SK-N-SH treated with all-trans-retinoic acid at 6 μM for 48 hours (cell line): ENCODE measurements at regions not wholly inside any gene's neighbourhood (a gene's known extent, or its start where the extent isn't known, plus 50 kb on each side); places are given as distances from the start of the nearest gene placed in this dataset.

Experiments
- ATAC-seq: fragments of 200-7000 bp; cut with Tn5 transposase; 3 replicates; pipeline ENCODE4 v1.9.1; 2020; ENCODE audit warnings: mild to moderate bottlenecking, moderate library complexity
- ARNTL ChIP-seq: fragments of 450-650 bp; formaldehyde crosslinking; IDR thresholded peaks from 2 replicates; pipeline ENCODE4 v1.5.0; 2020; ENCODE audit warnings: low read depth, mild to moderate bottlenecking, moderate library complexity, borderline replicate concordance
- BACH2 ChIP-seq: fragments of 250-450 bp; sonication (Bioruptor Pico); IDR thresholded peaks from 2 replicates; pipeline ENCODE4 v1.9.0; 2021; ENCODE audit warnings: mild to moderate bottlenecking, borderline replicate concordance
- CSDC2 ChIP-seq: fragments of 250-450 bp; sonication (Bioruptor Pico); IDR thresholded peaks from 2 replicates; pipeline ENCODE4 v1.5.0; 2020; ENCODE audit warnings: mild to moderate bottlenecking, moderate library complexity
- ESRRG ChIP-seq: fragments of 250-450 bp; sonication (Bioruptor Pico); IDR thresholded peaks from 2 replicates; pipeline ENCODE4 v1.6.1; 2021; ENCODE audit warnings: mild to moderate bottlenecking
- GLIS3 ChIP-seq: fragments of 250-450 bp; sonication (Bioruptor Pico); IDR thresholded peaks from 2 replicates; pipeline ENCODE4 v1.5.0; 2020; ENCODE audit warnings: mild to moderate bottlenecking, moderate library complexity
- ISL1 ChIP-seq: fragments of 250-450 bp; sonication (Bioruptor Pico); IDR thresholded peaks from 2 replicates; pipeline ENCODE4 v2.1.2; 2022; ENCODE audit warnings: mild to moderate bottlenecking, moderate library complexity
- OSR1 ChIP-seq: fragments of 250-450 bp; sonication (Bioruptor Pico); IDR thresholded peaks from 2 replicates; pipeline ENCODE4 v1.8.0; 2022; ENCODE audit warnings: moderate library complexity, mild to moderate bottlenecking, inconsistent platforms
- SNAI2 ChIP-seq: fragments of 250-450 bp; sonication (Bioruptor Pico); IDR thresholded peaks from 2 replicates; pipeline ENCODE4 v1.5.0; 2020; ENCODE audit warnings: mild to moderate bottlenecking, moderate library complexity
- TCF4 ChIP-seq: fragments of 250-450 bp; sonication (Bioruptor Pico); IDR thresholded peaks from 2 replicates; pipeline ENCODE4 v1.8.0; 2021; ENCODE audit warnings: mild to moderate bottlenecking, moderate library complexity, borderline replicate concordance
- ZC3H10 ChIP-seq: fragments of 250-450 bp; sonication (Bioruptor Pico); IDR thresholded peaks from 2 replicates; pipeline ENCODE4 v1.5.1; 2021; ENCODE audit warnings: mild to moderate bottlenecking, moderate library complexity
- ZFP3 ChIP-seq: fragments of 250-450 bp; sonication (Bioruptor Pico); IDR thresholded peaks from 2 replicates; pipeline ENCODE4 v1.5.0; 2020; ENCODE audit warnings: mild to moderate bottlenecking, moderate library complexity
- ZFP30 ChIP-seq: fragments of 450-650 bp; formaldehyde crosslinking; IDR thresholded peaks from 2 replicates; pipeline ENCODE4 v1.5.0; 2022; ENCODE audit warnings: mild to moderate bottlenecking, moderate library complexity
- ZNF565 ChIP-seq: fragments of 450-650 bp; formaldehyde crosslinking; conservative IDR thresholded peaks from 2 replicates; pipeline ENCODE4 v1.5.0; 2020; ENCODE audit warnings: low read depth, mild to moderate bottlenecking, moderate library complexity
- ZNF70 ChIP-seq: fragments of 450-650 bp; formaldehyde crosslinking; IDR thresholded peaks from 2 replicates; pipeline ENCODE4 v1.5.0; 2020; ENCODE audit warnings: mild to moderate bottlenecking, moderate library complexity
- ZNF8 ChIP-seq: fragments of 450-650 bp; formaldehyde crosslinking; IDR thresholded peaks from 2 replicates; pipeline ENCODE4 v1.5.0; 2020; ENCODE audit warnings: mild to moderate bottlenecking, moderate library complexity
- TF ChIP-seq, protein P1 (sequence below): fragments of 250-450 bp; sonication (Bioruptor Pico); IDR thresholded peaks from 2 replicates; pipeline ENCODE4 v1.8.0; 2021; ENCODE audit warnings: low read depth, mild to moderate bottlenecking, moderate library complexity, borderline replicate concordance
- TF ChIP-seq, protein P2 (sequence below): fragments of 250-450 bp; sonication (Bioruptor Pico); IDR thresholded peaks from 2 replicates; pipeline ENCODE4 v1.5.0; 2020; ENCODE audit warnings: mild to moderate bottlenecking, moderate library complexity
- TF ChIP-seq, protein P3 (sequence below): fragments of 250-450 bp; sonication (Bioruptor Pico); IDR thresholded peaks from 2 replicates; pipeline ENCODE4 v1.5.1; 2020; ENCODE audit warnings: low read depth, mild to moderate bottlenecking, moderate library complexity
- TF ChIP-seq, protein P4 (sequence below): fragments of 250-450 bp; sonication (Bioruptor Pico); IDR thresholded peaks from 2 replicates; pipeline ENCODE4 v1.5.1; 2021; ENCODE audit warnings: mild to moderate bottlenecking, moderate library complexity
- TF ChIP-seq, protein P5 (sequence below): fragments of 250-450 bp; sonication (Bioruptor Pico); IDR thresholded peaks from 2 replicates; pipeline ENCODE4 v1.8.0; 2020; ENCODE audit warnings: mild to moderate bottlenecking, moderate library complexity, borderline replicate concordance

DNA sequence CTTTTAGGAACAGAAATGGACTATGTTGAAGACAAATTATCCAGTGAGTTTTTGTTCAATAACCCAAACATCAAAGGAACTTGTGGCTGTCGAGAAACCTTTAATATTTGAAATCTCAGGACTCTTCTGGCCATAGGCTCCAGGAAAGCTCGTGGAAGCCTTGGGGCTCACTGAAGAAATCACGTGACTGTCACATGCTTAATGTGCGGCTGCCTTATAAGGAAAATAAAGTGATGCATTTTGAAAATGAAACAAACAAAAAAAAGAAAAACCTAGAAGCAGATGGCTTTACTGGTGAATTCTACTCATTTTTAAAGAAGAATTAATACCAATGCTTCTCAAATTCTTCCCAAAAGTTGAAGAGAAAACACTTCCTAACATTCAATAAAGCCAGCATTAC, 228.4 kb upstream of the RAB4A start:
- no peak for ATAC-seq
- TF ChIP-seq, protein P1, sequence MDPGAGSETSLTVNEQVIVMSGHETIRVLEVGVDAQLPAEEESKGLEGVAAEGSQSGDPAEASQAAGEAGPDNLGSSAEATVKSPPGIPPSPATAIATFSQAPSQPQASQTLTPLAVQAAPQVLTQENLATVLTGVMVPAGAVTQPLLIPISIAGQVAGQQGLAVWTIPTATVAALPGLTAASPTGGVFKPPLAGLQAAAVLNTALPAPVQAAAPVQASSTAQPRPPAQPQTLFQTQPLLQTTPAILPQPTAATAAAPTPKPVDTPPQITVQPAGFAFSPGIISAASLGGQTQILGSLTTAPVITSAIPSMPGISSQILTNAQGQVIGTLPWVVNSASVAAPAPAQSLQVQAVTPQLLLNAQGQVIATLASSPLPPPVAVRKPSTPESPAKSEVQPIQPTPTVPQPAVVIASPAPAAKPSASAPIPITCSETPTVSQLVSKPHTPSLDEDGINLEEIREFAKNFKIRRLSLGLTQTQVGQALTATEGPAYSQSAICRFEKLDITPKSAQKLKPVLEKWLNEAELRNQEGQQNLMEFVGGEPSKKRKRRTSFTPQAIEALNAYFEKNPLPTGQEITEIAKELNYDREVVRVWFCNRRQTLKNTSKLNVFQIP = no peak
- TF ChIP-seq ZFP30 (CRISPR knock-in tag) (no peak), GLIS3 (no peak), ZC3H10 (CRISPR knock-in tag) (no peak), TCF4 (CRISPR knock-in tag) (no peak), ARNTL (CRISPR knock-in tag) (no peak), BACH2 (no peak), OSR1 (CRISPR knock-in tag) (no peak), SNAI2 (CRISPR knock-in tag) (no peak), ZNF8 (CRISPR knock-in tag) (no peak), ZFP3 (CRISPR knock-in tag) (no peak), CSDC2 (CRISPR knock-in tag) (no peak), ZNF70 (CRISPR knock-in tag) (no peak), ESRRG (CRISPR knock-in tag) (no peak), ISL1 (CRISPR knock-in tag) (no peak), ZNF565 (CRISPR knock-in tag) (no peak)
- TF ChIP-seq, protein P2, sequence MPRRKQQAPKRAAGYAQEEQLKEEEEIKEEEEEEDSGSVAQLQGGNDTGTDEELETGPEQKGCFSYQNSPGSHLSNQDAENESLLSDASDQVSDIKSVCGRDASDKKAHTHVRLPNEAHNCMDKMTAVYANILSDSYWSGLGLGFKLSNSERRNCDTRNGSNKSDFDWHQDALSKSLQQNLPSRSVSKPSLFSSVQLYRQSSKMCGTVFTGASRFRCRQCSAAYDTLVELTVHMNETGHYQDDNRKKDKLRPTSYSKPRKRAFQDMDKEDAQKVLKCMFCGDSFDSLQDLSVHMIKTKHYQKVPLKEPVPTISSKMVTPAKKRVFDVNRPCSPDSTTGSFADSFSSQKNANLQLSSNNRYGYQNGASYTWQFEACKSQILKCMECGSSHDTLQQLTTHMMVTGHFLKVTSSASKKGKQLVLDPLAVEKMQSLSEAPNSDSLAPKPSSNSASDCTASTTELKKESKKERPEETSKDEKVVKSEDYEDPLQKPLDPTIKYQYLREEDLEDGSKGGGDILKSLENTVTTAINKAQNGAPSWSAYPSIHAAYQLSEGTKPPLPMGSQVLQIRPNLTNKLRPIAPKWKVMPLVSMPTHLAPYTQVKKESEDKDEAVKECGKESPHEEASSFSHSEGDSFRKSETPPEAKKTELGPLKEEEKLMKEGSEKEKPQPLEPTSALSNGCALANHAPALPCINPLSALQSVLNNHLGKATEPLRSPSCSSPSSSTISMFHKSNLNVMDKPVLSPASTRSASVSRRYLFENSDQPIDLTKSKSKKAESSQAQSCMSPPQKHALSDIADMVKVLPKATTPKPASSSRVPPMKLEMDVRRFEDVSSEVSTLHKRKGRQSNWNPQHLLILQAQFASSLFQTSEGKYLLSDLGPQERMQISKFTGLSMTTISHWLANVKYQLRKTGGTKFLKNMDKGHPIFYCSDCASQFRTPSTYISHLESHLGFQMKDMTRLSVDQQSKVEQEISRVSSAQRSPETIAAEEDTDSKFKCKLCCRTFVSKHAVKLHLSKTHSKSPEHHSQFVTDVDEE (CRISPR knock-in tag) = no peak
- TF ChIP-seq, protein P3, sequence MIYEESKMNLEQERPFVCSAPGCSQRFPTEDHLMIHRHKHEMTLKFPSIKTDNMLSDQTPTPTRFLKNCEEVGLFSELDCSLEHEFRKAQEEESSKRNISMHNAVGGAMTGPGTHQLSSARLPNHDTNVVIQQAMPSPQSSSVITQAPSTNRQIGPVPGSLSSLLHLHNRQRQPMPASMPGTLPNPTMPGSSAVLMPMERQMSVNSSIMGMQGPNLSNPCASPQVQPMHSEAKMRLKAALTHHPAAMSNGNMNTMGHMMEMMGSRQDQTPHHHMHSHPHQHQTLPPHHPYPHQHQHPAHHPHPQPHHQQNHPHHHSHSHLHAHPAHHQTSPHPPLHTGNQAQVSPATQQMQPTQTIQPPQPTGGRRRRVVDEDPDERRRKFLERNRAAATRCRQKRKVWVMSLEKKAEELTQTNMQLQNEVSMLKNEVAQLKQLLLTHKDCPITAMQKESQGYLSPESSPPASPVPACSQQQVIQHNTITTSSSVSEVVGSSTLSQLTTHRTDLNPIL (CRISPR knock-in tag) = no peak
- TF ChIP-seq, protein P4, sequence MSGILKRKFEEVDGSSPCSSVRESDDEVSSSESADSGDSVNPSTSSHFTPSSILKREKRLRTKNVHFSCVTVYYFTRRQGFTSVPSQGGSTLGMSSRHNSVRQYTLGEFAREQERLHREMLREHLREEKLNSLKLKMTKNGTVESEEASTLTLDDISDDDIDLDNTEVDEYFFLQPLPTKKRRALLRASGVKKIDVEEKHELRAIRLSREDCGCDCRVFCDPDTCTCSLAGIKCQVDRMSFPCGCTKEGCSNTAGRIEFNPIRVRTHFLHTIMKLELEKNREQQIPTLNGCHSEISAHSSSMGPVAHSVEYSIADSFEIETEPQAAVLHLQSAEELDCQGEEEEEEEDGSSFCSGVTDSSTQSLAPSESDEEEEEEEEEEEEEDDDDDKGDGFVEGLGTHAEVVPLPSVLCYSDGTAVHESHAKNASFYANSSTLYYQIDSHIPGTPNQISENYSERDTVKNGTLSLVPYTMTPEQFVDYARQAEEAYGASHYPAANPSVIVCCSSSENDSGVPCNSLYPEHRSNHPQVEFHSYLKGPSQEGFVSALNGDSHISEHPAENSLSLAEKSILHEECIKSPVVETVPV (CRISPR knock-in tag) = no peak
- TF ChIP-seq, protein P5, sequence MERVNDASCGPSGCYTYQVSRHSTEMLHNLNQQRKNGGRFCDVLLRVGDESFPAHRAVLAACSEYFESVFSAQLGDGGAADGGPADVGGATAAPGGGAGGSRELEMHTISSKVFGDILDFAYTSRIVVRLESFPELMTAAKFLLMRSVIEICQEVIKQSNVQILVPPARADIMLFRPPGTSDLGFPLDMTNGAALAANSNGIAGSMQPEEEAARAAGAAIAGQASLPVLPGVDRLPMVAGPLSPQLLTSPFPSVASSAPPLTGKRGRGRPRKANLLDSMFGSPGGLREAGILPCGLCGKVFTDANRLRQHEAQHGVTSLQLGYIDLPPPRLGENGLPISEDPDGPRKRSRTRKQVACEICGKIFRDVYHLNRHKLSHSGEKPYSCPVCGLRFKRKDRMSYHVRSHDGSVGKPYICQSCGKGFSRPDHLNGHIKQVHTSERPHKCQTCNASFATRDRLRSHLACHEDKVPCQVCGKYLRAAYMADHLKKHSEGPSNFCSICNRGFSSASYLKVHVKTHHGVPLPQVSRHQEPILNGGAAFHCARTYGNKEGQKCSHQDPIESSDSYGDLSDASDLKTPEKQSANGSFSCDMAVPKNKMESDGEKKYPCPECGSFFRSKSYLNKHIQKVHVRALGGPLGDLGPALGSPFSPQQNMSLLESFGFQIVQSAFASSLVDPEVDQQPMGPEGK (CRISPR knock-in tag) = no peak

DNA sequence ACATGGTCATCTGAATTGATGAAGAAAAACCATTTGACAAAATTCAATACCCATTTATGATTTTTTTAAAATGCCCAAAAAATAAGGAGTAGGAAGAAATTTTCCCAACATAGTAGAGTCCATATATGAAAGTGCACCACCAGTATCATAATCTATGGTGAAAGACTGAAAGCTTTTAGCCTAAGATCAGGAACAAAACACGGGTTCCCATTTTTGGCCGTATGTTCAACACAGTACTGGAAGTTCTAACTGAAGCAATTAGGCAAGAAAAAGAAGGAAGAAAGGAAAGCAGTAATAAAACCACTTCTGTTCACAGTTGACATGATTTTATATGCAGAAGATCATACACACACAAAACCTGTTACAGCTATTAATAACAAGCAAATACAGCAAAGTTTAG, 227.8 kb upstream of the RAB4A start:
- no peak for ATAC-seq
- TF ChIP-seq, protein P4 (CRISPR knock-in tag) = no peak
- no peak for TF ChIP-seq ARNTL (CRISPR knock-in tag)
- no peak for TF ChIP-seq ISL1 (CRISPR knock-in tag)
- no peak for TF ChIP-seq ZC3H10 (CRISPR knock-in tag)
- TF ChIP-seq, protein P2 (CRISPR knock-in tag) = no peak
- TF ChIP-seq, protein P1 = no peak
- TF ChIP-seq BACH2 = no peak
- no peak for TF ChIP-seq ZFP3 (CRISPR knock-in tag)
- TF ChIP-seq, all 23 proteins: peak for 0
